ENCODE measurements at regions not wholly inside any gene's neighbourhood (a gene's known extent, or its start where the extent isn't known, plus 50 kb on each side); places are given as distances from the start of the nearest gene placed in this dataset.

- H3K4me3 Mint-ChIP-seq (ENCODE audit: low read depth): no peak overlapping the region
- no peak overlapping the region for H3K27ac Mint-ChIP-seq
- H3K9me3 Mint-ChIP-seq (ENCODE audit: low read depth): peaks cover 61% of the 10 kb centered on the region
These were observed 52.5 kb upstream of the ZNF728 start for GRCh38 chr19:23055501-23055900.

GRCh38 chr19:23054456-23054855, 51.5 kb upstream of the ZNF728 start:
- Mint-ChIP-seq H3K4me1 (ENCODE audit: low read depth) (no peaks in the 10 kb centered on the region), H3K9me3 (ENCODE audit: low read depth) (peaks cover 55% of the 10 kb centered on the region), H3K4me3 (ENCODE audit: low read depth) (no peak overlapping the region), H3K36me3 (ENCODE audit: insufficient read depth) (peaks cover 2% of the 10 kb centered on the region), H3K27me3 (no peaks in the 10 kb centered on the region), H3K27ac (no peak overlapping the region)
- DNase-seq (ENCODE audit: low spot score, unreplicated experiment): no peak
- no peak for TF ChIP-seq CTCF (IDR thresholded peaks at IDR 0.05; ENCODE audit: unreplicated experiment)

More at GRCh38 chr19:23055501-23055900, 52.5 kb upstream of the ZNF728 start:
- Mint-ChIP-seq H3K27me3 (no peaks in the 10 kb centered on the region), H3K36me3 (ENCODE audit: insufficient read depth) (no peaks in the 10 kb centered on the region), H3K4me1 (ENCODE audit: low read depth) (no peaks in the 10 kb centered on the region)
- TF ChIP-seq CTCF (IDR thresholded peaks at IDR 0.05; ENCODE audit: unreplicated experiment): no peak
- no peak for DNase-seq (ENCODE audit: low spot score, unreplicated experiment)

Data from progenitor cell of endocrine pancreas (in vitro differentiated cells).